Ovary (tissue), 7 donors: ENCODE measurements at regions not wholly inside any gene's neighbourhood (a gene's known extent, or its start where the extent isn't known, plus 50 kb on each side); places are given as distances from the start of the nearest gene placed in this dataset.

Source experiments
- DNase-seq, 5 donors: peaks; one replicate each; pipeline ENCODE4 v3.0.0-alpha.2; 2019 to 2020
- H3K27ac ChIP-seq, 2 donors: fragments of 200-600 bp; one replicate each; pipeline versions ENCODE4 v1.5.1 to v1.8.0; 2019 to 2022
- H3K27me3 ChIP-seq: fragments of 200-600 bp; one replicate; pipeline ENCODE4 v1.8.0; 2022
- H3K36me3 ChIP-seq: fragments of 200-600 bp; sonication (generic); one replicate; pipeline ENCODE4 v1.5.1; 2019
- H3K4me1 ChIP-seq: one replicate; pipeline ENCODE4 v1.8.1; 2013; ENCODE audit warnings: mild to moderate bottlenecking, moderate library complexity; ENCODE audit not compliant: insufficient read depth
- H3K4me3 ChIP-seq: fragments of 200-600 bp; sonication (generic); one replicate; pipeline ENCODE4 v1.5.1; 2017
- H3K9me3 ChIP-seq, 2 donors: fragments of 200-600 bp in 1 of 2; sonication (generic) in 1 of 2; one replicate each; pipeline versions ENCODE4 v1.5.1 to v1.8.1; 2013 to 2019; ENCODE audit warnings: mild to moderate bottlenecking in 1 of 2, moderate library complexity in 1 of 2
- CTCF ChIP-seq, 3 donors: fragments of 450-650 bp in 2 of 3; fragments of 200-600 bp in 1 of 3; IDR thresholded peaks; one replicate each; pipeline versions ENCODE4 v1.5.1 to v1.8.0; 2016 to 2022; ENCODE audit warnings: antibody characterized with exemption in 3 of 3, mild to moderate bottlenecking in 1 of 3
- EP300 ChIP-seq: sonication (generic); formaldehyde crosslinking; IDR thresholded peaks from one replicate; pipeline ENCODE4 v1.6.1; 2017; ENCODE audit warnings: antibody characterized with exemption
- POLR2A ChIP-seq: fragments of 450-650 bp; IDR thresholded peaks from one replicate; pipeline ENCODE4 v1.6.1; 2017; ENCODE audit warnings: antibody characterized with exemption, mild to moderate bottlenecking, moderate library complexity
- WGBS, 3 donors: extraction: QIAGEN DNeasy Blood & Tissue Kit in 1 of 3; methylation state at CpG; one replicate each; pipeline versions ENCODE4 v1.1.5 to v1.1.7; 2013 to 2017; 5-methylcytosine and 5-hydroxymethylcytosine counted together
- intact Hi-C, 4 donors: fragments of 100-400 bp; cut with DNase I; formaldehyde crosslinking; loops; one replicate each; pipeline versions ENCODE4 v1.11.0 to v1.15.1; 2022 to 2023
- donor health status: DM: no; HTN: no; CAD: no; lungs with moderate emphysema.
- donor health status: DM: no; HTN: no; CAD: no.
- donor health status: Bipolar disorder and iron deficiency.
- donor health status: DM: no; HTN: no; CAD: no.
- donor health status: DM: yes; HTN: yes; CAD: no.

- Histone ChIP-seq H3K4me3 (no peak overlapping the region), H3K27me3 (no peaks in the 10 kb centered on the region), H3K36me3 (no peaks in the 10 kb centered on the region), H3K27ac (no peak overlapping the region), H3K9me3 (no peaks in the 10 kb centered on the region), H3K4me1 (peaks cover 2% of the 10 kb centered on the region)
- intact Hi-C loops: no loop called here
- WGBS, 3 donors: 0 to 40% (median 39%) methylated on average over 1 of the region's 1 CpG
- TF ChIP-seq POLR2A: no peak
- TF ChIP-seq EP300: no peak
- no peak for TF ChIP-seq CTCF (IDR thresholded peaks at IDR 0.05)
- no peak for DNase-seq
These were observed 284.7 kb downstream of the IRS1 start for GRCh38 chr2:226514895-226515294.

- 74 to 81% (median 80%) methylated on average over 4 of the region's 4 CpGs for WGBS, 3 donors
- H3K4me1 ChIP-seq: peaks cover 2% of the 10 kb centered on the region
- TF ChIP-seq POLR2A: no peak
- TF ChIP-seq EP300: no peak
- no peak for TF ChIP-seq CTCF (IDR thresholded peaks at IDR 0.05)
- no peaks in the 10 kb centered on the region for H3K36me3 ChIP-seq
- DNase-seq: no peak
- H3K27ac ChIP-seq: no peak overlapping the region
- intact Hi-C loops: no loop called here
- no peak overlapping the region for H3K4me3 ChIP-seq
- no peaks in the 10 kb centered on the region for H3K27me3 ChIP-seq
- H3K9me3 ChIP-seq: no peaks in the 10 kb centered on the region
These were observed 288.3 kb downstream of the IRS1 start for GRCh38 chr2:226511311-226511710.

- Histone ChIP-seq H3K4me1 (no peaks in the 10 kb centered on the region), H3K27ac (no peak overlapping the region), H3K36me3 (no peaks in the 10 kb centered on the region), H3K9me3 (no peaks in the 10 kb centered on the region), H3K27me3 (no peaks in the 10 kb centered on the region), H3K4me3 (no peak overlapping the region)
- DNase-seq: no peak
- TF ChIP-seq POLR2A (no peak), EP300 (no peak)
- intact Hi-C loops: no loop called here
- 24 to 29% (median 28%) methylated on average over 2 of the region's 2 CpGs for WGBS, 3 donors
These were observed 290.9 kb downstream of the IRS1 start for GRCh38 chr2:226508683-226509082.

- Histone ChIP-seq H3K27me3 (no peaks in the 10 kb centered on the region), H3K27ac (no peak overlapping the region), H3K36me3 (no peaks in the 10 kb centered on the region), H3K4me3 (no peak overlapping the region), H3K9me3 (no peaks in the 10 kb centered on the region), H3K4me1 (no peaks in the 10 kb centered on the region)
- 94 to 96% (median 96%) methylated on average over 3 of the region's 3 CpGs for WGBS, 3 donors
- DNase-seq: no peak
- intact Hi-C loops: no loop called here
- TF ChIP-seq POLR2A (no peak), EP300 (no peak), CTCF (IDR thresholded peaks at IDR 0.05) (no peak)
These were observed 291.6 kb downstream of the IRS1 start for GRCh38 chr2:226508005-226508404.

- Histone ChIP-seq H3K4me3 (no peak overlapping the region), H3K36me3 (no peaks in the 10 kb centered on the region), H3K27ac (no peak overlapping the region), H3K9me3 (no peaks in the 10 kb centered on the region), H3K4me1 (no peaks in the 10 kb centered on the region), H3K27me3 (no peaks in the 10 kb centered on the region)
- 93 to 98% (median 96%) methylated on average over 4 of the region's 4 CpGs for WGBS, 3 donors
- intact Hi-C loops: no loop called here
- TF ChIP-seq POLR2A (no peak), EP300 (no peak), CTCF (IDR thresholded peaks at IDR 0.05) (no peak)
- no peak for DNase-seq
These were observed 302.3 kb downstream of the IRS1 start for GRCh38 chr2:226497146-226497909.
